HL-60 (cell line): ENCODE measurements at regions not wholly inside any gene's neighbourhood (a gene's known extent, or its start where the extent isn't known, plus 50 kb on each side); places are given as distances from the start of the nearest gene placed in this dataset.

Source experiments
- DNase-seq, 2 experiments: peaks; one replicate each; pipeline ENCODE4 v3.0.0-alpha.2; 2010 to 2020; ENCODE audit warnings: low read depth in 1 of 2, low spot score in 1 of 2
- H3K27ac ChIP-seq: fragments of 250-450 bp; sonication (Bioruptor Pico); replicated peaks from 2 replicates; pipeline ENCODE4 v1.5.1; 2020; ENCODE audit warnings: mild to moderate bottlenecking, moderate library complexity
- H3K27me3 ChIP-seq: fragments of 250-450 bp; sonication (Bioruptor Pico); 2 replicates; pipeline ENCODE4 v1.5.1; 2021; ENCODE audit warnings: mild to moderate bottlenecking, moderate library complexity; ENCODE audit not compliant: insufficient read depth, poor library complexity, severe bottlenecking
- H3K4me3 ChIP-seq: replicated peaks from 2 replicates; pipeline ENCODE4 v1.5.1; 2011; ENCODE audit warnings: mild to moderate bottlenecking, control low read depth, low read length; ENCODE audit not compliant: insufficient read depth
- CTCF ChIP-seq: IDR thresholded peaks from one replicate; pipeline ENCODE4 v1.5.1; 2011; ENCODE audit warnings: low read length, control low read depth, inconsistent platforms; ENCODE audit not compliant: insufficient read depth
- GABPA ChIP-seq: IDR thresholded peaks from 2 replicates; pipeline ENCODE4 v1.6.1; 2012; ENCODE audit warnings: low read depth
- POLR2AphosphoS5 ChIP-seq: IDR thresholded peaks from 2 replicates; pipeline ENCODE4 v1.6.1; 2012; ENCODE audit warnings: low read depth
- REST ChIP-seq: IDR thresholded peaks from 2 replicates; pipeline ENCODE4 v1.6.1; 2012; ENCODE audit warnings: low read depth; ENCODE audit not compliant: insufficient replicate concordance
- SPI1 ChIP-seq: IDR thresholded peaks from 2 replicates; pipeline ENCODE4 v1.6.1; 2012; ENCODE audit warnings: low read depth, mild to moderate bottlenecking, borderline replicate concordance

- H3K4me3 ChIP-seq, result no peak overlapping the region
- no peak overlapping the region for H3K27ac ChIP-seq
- no peak for DNase-seq
- H3K27me3 ChIP-seq, result no peaks in the 10 kb centered on the region
- TF ChIP-seq SPI1 (no peak), POLR2AphosphoS5 (no peak), CTCF (no peak), REST (no peak)
Measured at GRCh38 chr12:115349711-115350110, 665.7 kb upstream of the TBX3 start.

GRCh38 chr12:115348301-115348700, 664.3 kb upstream of the TBX3 start:
- TF ChIP-seq POLR2AphosphoS5, result no peak
- TF ChIP-seq SPI1, result no peak
- no peak for TF ChIP-seq REST
- no peak for DNase-seq
- H3K4me3 ChIP-seq, result no peak overlapping the region
- no peak overlapping the region for H3K27ac ChIP-seq
- no peaks in the 10 kb centered on the region for H3K27me3 ChIP-seq

- no peak overlapping the region for H3K27ac ChIP-seq
- TF ChIP-seq CTCF, result no peak
- TF ChIP-seq SPI1, result no peak
- no peak for TF ChIP-seq POLR2AphosphoS5
- no peak for TF ChIP-seq GABPA
- TF ChIP-seq REST, result no peak
- no peak overlapping the region for H3K4me3 ChIP-seq
- no peak for DNase-seq
- H3K27me3 ChIP-seq, result no peaks in the 10 kb centered on the region
Measured at GRCh38 chr12:115343601-115344000, 659.6 kb upstream of the TBX3 start.

GRCh38 chr12:115343008-115343407, 659.0 kb upstream of the TBX3 start:
- TF ChIP-seq SPI1, result no peak
- no peak for DNase-seq

More at GRCh38 chr12:115343008-115343407, 659.0 kb upstream of the TBX3 start:
- H3K27me3 ChIP-seq, result no peaks in the 10 kb centered on the region
- H3K27ac ChIP-seq, result no peak overlapping the region
- H3K4me3 ChIP-seq, result no peak overlapping the region
